Trophoblast cell (in vitro differentiated cells and primary cell): ENCODE measurements at regions not wholly inside any gene's neighbourhood (a gene's known extent, or its start where the extent isn't known, plus 50 kb on each side); places are given as distances from the start of the nearest gene placed in this dataset.

Experiments
- DNase-seq, 2 donors: peaks; one replicate each; pipeline ENCODE4 v3.0.0-alpha.2; 2016
- H2AFZ ChIP-seq: 2 replicates; pipeline ENCODE4 v1.6.1; 2013; ENCODE audit warnings: low read length, moderate library complexity, mild to moderate bottlenecking; ENCODE audit not compliant: insufficient read depth, poor library complexity
- H2AK5ac ChIP-seq: 2 replicates; pipeline ENCODE4 v1.6.1; 2013; ENCODE audit warnings: mild to moderate bottlenecking, low read length
- H2BK120ac ChIP-seq: 2 replicates; pipeline ENCODE4 v1.6.1; 2013; ENCODE audit warnings: low read length, mild to moderate bottlenecking, moderate library complexity; ENCODE audit not compliant: insufficient read depth, poor library complexity
- H2BK12ac ChIP-seq: 2 replicates; pipeline ENCODE4 v1.6.1; 2013; ENCODE audit warnings: mild to moderate bottlenecking, low read length, moderate library complexity
- H2BK5ac ChIP-seq: 2 replicates; pipeline ENCODE4 v1.6.1; 2013; ENCODE audit warnings: low read length, low read depth, moderate library complexity, mild to moderate bottlenecking; ENCODE audit not compliant: poor library complexity
- H3K14ac ChIP-seq: 2 replicates; pipeline ENCODE4 v1.6.1; 2013; ENCODE audit warnings: mild to moderate bottlenecking, low read length
- H3K18ac ChIP-seq: 2 replicates; pipeline ENCODE4 v1.6.1; 2013; ENCODE audit warnings: mild to moderate bottlenecking, low read length
- H3K23ac ChIP-seq: 2 replicates; pipeline ENCODE4 v1.6.1; 2013; ENCODE audit warnings: low read length
- H3K27ac ChIP-seq: 2 replicates; pipeline ENCODE4 v1.5.1; 2013; ENCODE audit warnings: low read depth, mild to moderate bottlenecking, inconsistent platforms, low read length, moderate library complexity
- H3K27me3 ChIP-seq: 2 replicates; pipeline ENCODE4 v1.6.1; 2013; ENCODE audit warnings: inconsistent platforms, mild to moderate bottlenecking, low read length, moderate library complexity; ENCODE audit not compliant: insufficient read depth
- H3K36me3 ChIP-seq, 2 experiments: 1 replicate in 1 of 2; 2 replicates in 1 of 2; pipeline ENCODE4 v1.6.1; 2013; ENCODE audit warnings: low read length in 2 of 2, mild to moderate bottlenecking in 2 of 2, moderate library complexity in 1 of 2; ENCODE audit not compliant: insufficient read depth in 2 of 2, control insufficient read depth in 1 of 2
- H3K4ac ChIP-seq: 2 replicates; pipeline ENCODE4 v1.6.1; 2013; ENCODE audit warnings: low read depth, mild to moderate bottlenecking, low read length, moderate library complexity
- H3K4me1 ChIP-seq, 2 experiments: 1 replicate in 1 of 2; 2 replicates in 1 of 2; pipeline ENCODE4 v1.6.1; 2013; ENCODE audit warnings: low read length in 2 of 2, mild to moderate bottlenecking in 2 of 2, moderate library complexity in 1 of 2; ENCODE audit not compliant: insufficient read depth in 2 of 2, control insufficient read depth in 1 of 2
- H3K4me2 ChIP-seq: 2 replicates; pipeline ENCODE4 v1.6.1; 2013; ENCODE audit warnings: inconsistent platforms, mild to moderate bottlenecking, low read length, moderate library complexity
- H3K4me3 ChIP-seq: 2 replicates; pipeline ENCODE4 v1.5.1; 2013; ENCODE audit warnings: mild to moderate bottlenecking, low read depth, low read length, inconsistent platforms
- H3K79me1 ChIP-seq: one replicate; pipeline ENCODE4 v1.6.1; 2013; ENCODE audit warnings: low read length
- H3K79me2 ChIP-seq: 2 replicates; pipeline ENCODE4 v1.6.1; 2013; ENCODE audit warnings: low read length, mild to moderate bottlenecking; ENCODE audit not compliant: control insufficient read depth, insufficient read depth, poor library complexity
- H3K9ac ChIP-seq: 2 replicates; pipeline ENCODE4 v1.6.1; 2013; ENCODE audit warnings: mild to moderate bottlenecking, low read length
- H3K9me3 ChIP-seq: 2 replicates; pipeline ENCODE4 v1.6.1; 2013; ENCODE audit warnings: low read depth, mild to moderate bottlenecking, control low read depth, inconsistent platforms, low read length; ENCODE audit not compliant: insufficient read depth
- H4K12ac ChIP-seq: 2 replicates; pipeline ENCODE4 v1.6.1; 2013; ENCODE audit warnings: low read depth, mild to moderate bottlenecking, low read length, moderate library complexity
- H4K8ac ChIP-seq: 2 replicates; pipeline ENCODE4 v1.6.1; 2013; ENCODE audit warnings: low read depth, mild to moderate bottlenecking, low read length, moderate library complexity
- H4K91ac ChIP-seq: one replicate; pipeline ENCODE4 v1.6.1; 2013; ENCODE audit warnings: low read depth, mild to moderate bottlenecking, low read length, moderate library complexity
- WGBS: extraction: QIAGEN DNeasy Blood & Tissue Kit; methylation state at CpG from one replicate; pipeline ENCODE4 v1.1.7; 2013; ENCODE audit warnings: missing lambda C conversion rate; ENCODE audit not compliant: insufficient read length, insufficient coverage; ENCODE audit errors: extremely low coverage; 5-methylcytosine and 5-hydroxymethylcytosine counted together

GRCh38 chr5:115456056-115456455 lies 88.5 kb downstream of the FEM1C start:
- WGBS = no CpG with 5 or more reads among the region's 4 CpGs
- Histone ChIP-seq H3K4ac (no peak overlapping the region), H4K91ac (no peak overlapping the region), H3K4me1 (no peaks in the 10 kb centered on the region), H2BK120ac (no peak overlapping the region), H3K79me2 (no peaks in the 10 kb centered on the region), H3K4me3 (no peak overlapping the region), H3K18ac (no peak overlapping the region), H4K8ac (no peak overlapping the region), H3K4me2 (no peak overlapping the region), H2AFZ (no peak overlapping the region), H3K14ac (no peak overlapping the region), H3K79me1 (no peaks in the 10 kb centered on the region), H2BK5ac (no peak overlapping the region), H4K12ac (no peak overlapping the region), H3K27ac (no peak overlapping the region), H3K9ac (no peak overlapping the region), H2AK5ac (no peak overlapping the region), H2BK12ac (no peak overlapping the region), H3K36me3 (no peaks in the 10 kb centered on the region), H3K23ac (no peak overlapping the region), H3K27me3 (no peaks in the 10 kb centered on the region), H3K9me3 (no peaks in the 10 kb centered on the region)
- no peak for DNase-seq

- Histone ChIP-seq H3K36me3 (no peaks in the 10 kb centered on the region), H3K79me2 (no peaks in the 10 kb centered on the region), H3K79me1 (no peaks in the 10 kb centered on the region), H3K4ac (no peak overlapping the region), H2AK5ac (no peak overlapping the region), H2BK12ac (no peak overlapping the region), H2AFZ (no peak overlapping the region), H3K4me1 (no peaks in the 10 kb centered on the region), H4K91ac (no peak overlapping the region), H3K4me2 (no peak overlapping the region), H3K18ac (no peak overlapping the region), H3K27me3 (no peaks in the 10 kb centered on the region), H4K12ac (no peak overlapping the region), H3K14ac (no peak overlapping the region), H2BK120ac (no peak overlapping the region), H2BK5ac (no peak overlapping the region), H4K8ac (no peak overlapping the region), H3K23ac (no peak overlapping the region), H3K27ac (no peak overlapping the region), H3K4me3 (no peak overlapping the region), H3K9me3 (no peaks in the 10 kb centered on the region), H3K9ac (no peak overlapping the region)
- no CpG with 5 or more reads among the region's 6 CpGs for WGBS
- DNase-seq = peak in 1 of 2 donors; percentile 59
Observed at GRCh38 chr5:115455301-115455707, 89.3 kb downstream of the FEM1C start.

GRCh38 chr5:115453391-115454095 lies 91.0 kb downstream of the FEM1C start:
- no CpG with 5 or more reads among the region's 2 CpGs for WGBS
- Histone ChIP-seq H3K79me2 (no peaks in the 10 kb centered on the region), H3K4me1 (no peaks in the 10 kb centered on the region), H4K8ac (no peak overlapping the region), H3K14ac (no peak overlapping the region), H3K27me3 (no peaks in the 10 kb centered on the region), H3K4ac (no peak overlapping the region), H4K12ac (no peak overlapping the region), H3K27ac (no peak overlapping the region), H3K36me3 (no peaks in the 10 kb centered on the region), H2BK12ac (no peak overlapping the region), H3K4me3 (no peak overlapping the region), H4K91ac (no peak overlapping the region), H3K9ac (no peak overlapping the region), H2BK5ac (no peak overlapping the region), H3K79me1 (no peaks in the 10 kb centered on the region), H2BK120ac (no peak overlapping the region), H2AFZ (no peak overlapping the region), H3K18ac (no peak overlapping the region), H3K23ac (no peak overlapping the region), H3K9me3 (no peaks in the 10 kb centered on the region), H2AK5ac (no peak overlapping the region), H3K4me2 (no peak overlapping the region)
- peak; percentile 86 to 94 for DNase-seq

- peak in 1 of 2 donors; percentile 72 for DNase-seq
- Histone ChIP-seq H3K27ac (no peak overlapping the region), H3K4me3 (no peak overlapping the region), H3K27me3 (no peaks in the 10 kb centered on the region), H3K79me2 (no peaks in the 10 kb centered on the region), H4K8ac (no peak overlapping the region), H3K14ac (no peak overlapping the region), H3K4ac (no peak overlapping the region), H4K91ac (no peak overlapping the region), H3K79me1 (no peaks in the 10 kb centered on the region), H3K23ac (no peak overlapping the region), H2AFZ (no peak overlapping the region), H2BK12ac (no peak overlapping the region), H3K4me1 (no peaks in the 10 kb centered on the region), H2AK5ac (no peak overlapping the region), H3K4me2 (no peak overlapping the region), H2BK5ac (no peak overlapping the region), H3K9me3 (no peaks in the 10 kb centered on the region), H4K12ac (no peak overlapping the region), H2BK120ac (no peak overlapping the region), H3K9ac (no peak overlapping the region), H3K18ac (no peak overlapping the region), H3K36me3 (no peaks in the 10 kb centered on the region)
- no CpG with 5 or more reads among the region's 2 CpGs for WGBS
Observed at GRCh38 chr5:115452536-115453235, 91.9 kb downstream of the FEM1C start.
